PC-3 (cell line): ENCODE measurements at regions not wholly inside any gene's neighbourhood (a gene's known extent, or its start where the extent isn't known, plus 50 kb on each side); places are given as distances from the start of the nearest gene placed in this dataset.

Experiments
- ATAC-seq: fragments of 200-7000 bp; cut with Tn5 transposase; 2 replicates; pipeline ENCODE4 v1.9.1; 2020; ENCODE audit warnings: mild to moderate bottlenecking, moderate library complexity
- BruUV-seq: library from RNA; stranded (reverse); fragments of 400-500 nt; replicated peaks from 2 replicates; lab custom pipeline; 2021; lab: Mats Ljungman, UMichigan
- CTCF ChIA-PET: fragments of 300-600 bp; sonication (Branson Sonifier 250); formaldehyde crosslinking; loops from one replicate; lab custom pipeline; 2022; ENCODE audit warnings: antibody characterized with exemption; lab: Charles Lee
- POLR2A ChIA-PET: fragments of 300-600 bp; sonication (Branson Sonifier 250); formaldehyde crosslinking; loops from one replicate; lab custom pipeline; 2022; ENCODE audit warnings: antibody characterized with exemption; ENCODE audit not compliant: unreplicated experiment; lab: Charles Lee
- DNase-seq: peaks from one replicate; pipeline ENCODE4 v3.0.0-alpha.2; 2015
- H2AFZ ChIP-seq: fragments of 300-600 bp; sonication (generic); 2 replicates; pipeline ENCODE4 v1.6.0; 2016; ENCODE audit warnings: antibody characterized with exemption, low read length
- H3F3A ChIP-seq: fragments of 300-600 bp; sonication (generic); one replicate; pipeline ENCODE4 v1.6.0; 2017; ENCODE audit warnings: antibody characterized with exemption, low read length, control low read depth, mild to moderate bottlenecking; ENCODE audit not compliant: unreplicated experiment
- H3K27ac ChIP-seq: fragments of 300-600 bp; sonication (generic); 2 replicates; pipeline ENCODE4 v1.5.1; 2016; ENCODE audit warnings: mild to moderate bottlenecking, low read length
- H3K27me3 ChIP-seq: fragments of 300-600 bp; sonication (generic); 2 replicates; pipeline ENCODE4 v1.6.1; 2016; ENCODE audit warnings: low read length, mixed read lengths
- H3K36me3 ChIP-seq: fragments of 300-600 bp; sonication (generic); 2 replicates; pipeline ENCODE4 v1.6.1; 2016; ENCODE audit warnings: low read depth, mixed run types, low read length, mixed read lengths
- H3K4me1 ChIP-seq: fragments of 300-600 bp; sonication (generic); 2 replicates; pipeline ENCODE4 v1.5.1; 2016; ENCODE audit warnings: low read length; ENCODE audit not compliant: insufficient read depth
- H3K4me2 ChIP-seq: fragments of 300-600 bp; sonication (generic); 2 replicates; pipeline ENCODE4 v1.6.0; 2016; ENCODE audit warnings: low read length
- H3K4me3 ChIP-seq: fragments of 300-600 bp; sonication (generic); 2 replicates; pipeline ENCODE4 v1.5.1; 2016; ENCODE audit warnings: mild to moderate bottlenecking, low read length, mixed read lengths
- H3K79me2 ChIP-seq: fragments of 300-600 bp; sonication (generic); 2 replicates; pipeline ENCODE4 v1.6.1; 2017; ENCODE audit warnings: low read length, mixed read lengths
- H3K9ac ChIP-seq: fragments of 300-600 bp; sonication (generic); 2 replicates; pipeline ENCODE4 v1.6.0; 2016; ENCODE audit warnings: mild to moderate bottlenecking, low read length
- H3K9me2 ChIP-seq: fragments of 300-600 bp; sonication (generic); replicated peaks from 2 replicates; pipeline ENCODE4 v1.6.1; 2016; ENCODE audit warnings: mixed run types, low read length, mixed read lengths
- H3K9me3 ChIP-seq: fragments of 300-600 bp; sonication (generic); 2 replicates; pipeline ENCODE4 v1.6.1; 2016; ENCODE audit warnings: low read length, mixed read lengths
- H4K20me1 ChIP-seq: fragments of 300-600 bp; sonication (generic); 2 replicates; pipeline ENCODE4 v1.6.1; 2016; ENCODE audit warnings: low read length, mixed read lengths
- EZH2 ChIP-seq: fragments of 300-600 bp; sonication (generic); IDR thresholded peaks from one replicate; pipeline ENCODE4 v1.6.1; 2017; ENCODE audit warnings: antibody characterized with exemption, mild to moderate bottlenecking, low read length; ENCODE audit not compliant: unreplicated experiment
- EZH2phosphoT487 ChIP-seq: fragments of 300-600 bp; sonication (generic); IDR thresholded peaks from 2 replicates; pipeline ENCODE4 v1.6.1; 2018; ENCODE audit warnings: mild to moderate bottlenecking, antibody characterized with exemption, low read length, borderline replicate concordance
- intact Hi-C: fragments of 100-400 bp; cut with micrococcal nuclease; formaldehyde crosslinking; loops from 2 replicates; pipeline ENCODE4 v1.9.0; 2023
- TF ChIP-seq, protein P1 (sequence below): fragments of 300-600 bp; sonication (generic); conservative IDR thresholded peaks from 2 replicates; pipeline ENCODE4 v1.5.1; 2017; ENCODE audit warnings: antibody characterized with exemption, low read depth, mild to moderate bottlenecking, low read length

DNA sequence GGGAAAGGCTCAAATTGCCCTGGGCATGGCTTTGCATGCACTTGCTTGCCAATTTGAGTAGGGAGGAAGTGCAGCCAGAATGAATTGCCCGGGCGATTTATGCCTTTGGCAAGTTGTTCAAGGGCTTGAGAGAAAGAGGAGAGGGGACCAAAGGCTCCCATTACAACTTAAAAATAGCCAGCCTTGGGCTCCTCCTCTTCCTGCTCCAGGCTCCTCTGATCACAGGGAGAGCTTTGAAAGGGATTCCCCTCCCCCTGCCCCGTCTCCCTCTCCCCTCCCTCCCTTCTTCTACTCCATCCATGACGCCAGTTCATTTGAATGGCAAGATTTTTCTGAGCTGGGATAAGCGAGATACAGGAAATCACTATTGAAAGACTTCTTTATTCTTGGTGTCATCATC lies 304.9 kb upstream of the JAG1 start:
- H4K20me1 ChIP-seq, result no peaks in the 10 kb centered on the region
- no peaks in the 10 kb centered on the region for H3K9me3 ChIP-seq
- no peak overlapping the region for H3K9ac ChIP-seq
- TF ChIP-seq EZH2, result no peak
- TF ChIP-seq, protein P1, sequence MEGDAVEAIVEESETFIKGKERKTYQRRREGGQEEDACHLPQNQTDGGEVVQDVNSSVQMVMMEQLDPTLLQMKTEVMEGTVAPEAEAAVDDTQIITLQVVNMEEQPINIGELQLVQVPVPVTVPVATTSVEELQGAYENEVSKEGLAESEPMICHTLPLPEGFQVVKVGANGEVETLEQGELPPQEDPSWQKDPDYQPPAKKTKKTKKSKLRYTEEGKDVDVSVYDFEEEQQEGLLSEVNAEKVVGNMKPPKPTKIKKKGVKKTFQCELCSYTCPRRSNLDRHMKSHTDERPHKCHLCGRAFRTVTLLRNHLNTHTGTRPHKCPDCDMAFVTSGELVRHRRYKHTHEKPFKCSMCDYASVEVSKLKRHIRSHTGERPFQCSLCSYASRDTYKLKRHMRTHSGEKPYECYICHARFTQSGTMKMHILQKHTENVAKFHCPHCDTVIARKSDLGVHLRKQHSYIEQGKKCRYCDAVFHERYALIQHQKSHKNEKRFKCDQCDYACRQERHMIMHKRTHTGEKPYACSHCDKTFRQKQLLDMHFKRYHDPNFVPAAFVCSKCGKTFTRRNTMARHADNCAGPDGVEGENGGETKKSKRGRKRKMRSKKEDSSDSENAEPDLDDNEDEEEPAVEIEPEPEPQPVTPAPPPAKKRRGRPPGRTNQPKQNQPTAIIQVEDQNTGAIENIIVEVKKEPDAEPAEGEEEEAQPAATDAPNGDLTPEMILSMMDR, result no peak
- no peak for TF ChIP-seq EZH2phosphoT487
- H3K36me3 ChIP-seq, result no peaks in the 10 kb centered on the region
- H3K79me2 ChIP-seq, result no peaks in the 10 kb centered on the region
- ATAC-seq (no peak), DNase-seq (no peak)
- H3K4me2 ChIP-seq, result no peak overlapping the region
- H3K27ac ChIP-seq, result no peak overlapping the region
- no peaks in the 10 kb centered on the region for H3K9me2 ChIP-seq
- H3K4me1 ChIP-seq, result peaks cover 8% of the 10 kb centered on the region; the same call in 1 of the 2 replicates
- ChIA-PET CTCF (no interaction called here), POLR2A (no interaction called here)
- no peak overlapping the region for H2AFZ ChIP-seq
- H3K27me3 ChIP-seq, result no peaks in the 10 kb centered on the region
- no peak overlapping the region for H3K4me3 ChIP-seq
- H3F3A ChIP-seq, result no peaks in the 10 kb centered on the region
- no TSS peak for BruUV-seq
- intact Hi-C loops, result no loop called here

DNA sequence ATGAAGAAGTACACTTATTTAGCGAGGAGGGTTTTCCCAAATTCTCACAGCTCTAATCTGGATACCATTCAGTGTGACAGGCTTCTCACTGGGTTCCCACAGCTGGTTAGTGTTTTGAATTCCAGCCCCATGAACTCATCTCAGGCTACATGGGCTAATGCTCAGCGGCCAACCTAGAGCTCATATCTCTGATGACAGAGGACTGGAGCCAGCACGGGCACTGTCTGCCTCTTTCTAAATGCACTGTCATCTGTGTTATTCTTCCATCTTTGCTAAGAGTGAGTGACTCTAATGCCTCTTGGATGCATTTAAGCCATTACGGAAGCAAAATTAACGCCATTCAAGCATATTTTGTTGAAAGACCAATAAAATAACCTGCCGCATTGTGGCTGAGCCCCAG lies 308.9 kb upstream of the JAG1 start:
- H3K27ac ChIP-seq, result no peak overlapping the region
- ATAC-seq, result peak; percentile 95
- BruUV-seq, result no TSS peak
- no peak overlapping the region for H3K4me2 ChIP-seq
- peaks cover 12% of the 10 kb centered on the region; the same call in 1 of the 2 replicates for H3K4me1 ChIP-seq
- CTCF ChIA-PET, result no interaction called here
- H3K9me2 ChIP-seq, result no peaks in the 10 kb centered on the region
- no peak overlapping the region for H3K9ac ChIP-seq
- POLR2A ChIA-PET, result interaction anchor here (0.6 kb wide), 1 partner anchor 299 kb away, joined by 3 read pairs; no protein-coding TSS in a partner anchor
- H3K9me3 ChIP-seq, result no peaks in the 10 kb centered on the region
- intact Hi-C loops, result loop anchor here (1.0 to 5.0 kb wide), 4 partner anchors 38 to 310 kb away; partner anchors contain the start of gene JAG1
- peak; percentile 72 for DNase-seq
- no peaks in the 10 kb centered on the region for H3K27me3 ChIP-seq
- TF ChIP-seq EZH2 (no peak), EZH2phosphoT487 (no peak)
- TF ChIP-seq, protein P1, result no peak
- H3F3A ChIP-seq, result no peaks in the 10 kb centered on the region
- H3K4me3 ChIP-seq, result no peak overlapping the region
- no peaks in the 10 kb centered on the region for H3K36me3 ChIP-seq
- H3K79me2 ChIP-seq, result no peaks in the 10 kb centered on the region
- no peaks in the 10 kb centered on the region for H4K20me1 ChIP-seq
- H2AFZ ChIP-seq, result peak overlapping the region; percentile 53

DNA sequence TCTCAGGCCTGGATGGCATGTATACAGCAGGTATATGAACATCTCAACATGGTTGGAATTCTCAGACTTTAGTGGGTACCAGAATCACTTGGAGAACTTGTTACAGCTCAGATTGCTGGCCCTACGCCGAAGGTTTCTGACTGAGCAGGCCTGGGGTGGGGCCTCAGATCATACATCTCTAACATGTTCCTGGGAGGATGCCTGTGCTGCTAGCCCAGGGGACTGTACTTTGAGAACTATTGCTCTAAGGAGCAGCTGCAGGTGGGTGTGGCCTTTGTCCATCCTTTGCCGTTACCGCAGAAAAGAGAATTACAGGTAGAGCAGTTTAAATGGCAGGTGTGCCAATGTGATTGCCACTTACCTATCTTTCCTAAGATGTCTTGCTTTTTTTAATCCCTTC lies 310.5 kb upstream of the JAG1 start:
- H3K79me2 ChIP-seq, result no peaks in the 10 kb centered on the region
- H3K36me3 ChIP-seq, result no peaks in the 10 kb centered on the region
- no peak for DNase-seq
- no peak for TF ChIP-seq EZH2phosphoT487
- TF ChIP-seq, protein P1, result no peak
- TF ChIP-seq EZH2, result no peak
- CTCF ChIA-PET, result no interaction called here
- no peaks in the 10 kb centered on the region for H3F3A ChIP-seq
- no peak for ATAC-seq
- no peak overlapping the region for H2AFZ ChIP-seq
- POLR2A ChIA-PET, result no interaction called here
- H4K20me1 ChIP-seq, result no peaks in the 10 kb centered on the region
- no peaks in the 10 kb centered on the region for H3K27me3 ChIP-seq
- H3K9ac ChIP-seq, result no peak overlapping the region
- peaks cover 12% of the 10 kb centered on the region; the same call in 1 of the 2 replicates for H3K4me1 ChIP-seq
- H3K4me2 ChIP-seq, result no peak overlapping the region
- intact Hi-C loops, result loop anchor here (5.0 kb wide), 3 partner anchors 62 to 312 kb away; partner anchors contain the start of gene JAG1
- H3K27ac ChIP-seq, result no peak overlapping the region
- no peaks in the 10 kb centered on the region for H3K9me3 ChIP-seq
- BruUV-seq, result no TSS peak
- H3K9me2 ChIP-seq, result no peaks in the 10 kb centered on the region
- no peak overlapping the region for H3K4me3 ChIP-seq
